Right kidney (tissue), 1 donor: ENCODE measurements at regions not wholly inside any gene's neighbourhood (a gene's known extent, or its start where the extent isn't known, plus 50 kb on each side); places are given as distances from the start of the nearest gene placed in this dataset.

ENCODE experiments used
- DNase-seq: peaks from one replicate; pipeline ENCODE4 v3.0.0-alpha.2; 2016

DNA sequence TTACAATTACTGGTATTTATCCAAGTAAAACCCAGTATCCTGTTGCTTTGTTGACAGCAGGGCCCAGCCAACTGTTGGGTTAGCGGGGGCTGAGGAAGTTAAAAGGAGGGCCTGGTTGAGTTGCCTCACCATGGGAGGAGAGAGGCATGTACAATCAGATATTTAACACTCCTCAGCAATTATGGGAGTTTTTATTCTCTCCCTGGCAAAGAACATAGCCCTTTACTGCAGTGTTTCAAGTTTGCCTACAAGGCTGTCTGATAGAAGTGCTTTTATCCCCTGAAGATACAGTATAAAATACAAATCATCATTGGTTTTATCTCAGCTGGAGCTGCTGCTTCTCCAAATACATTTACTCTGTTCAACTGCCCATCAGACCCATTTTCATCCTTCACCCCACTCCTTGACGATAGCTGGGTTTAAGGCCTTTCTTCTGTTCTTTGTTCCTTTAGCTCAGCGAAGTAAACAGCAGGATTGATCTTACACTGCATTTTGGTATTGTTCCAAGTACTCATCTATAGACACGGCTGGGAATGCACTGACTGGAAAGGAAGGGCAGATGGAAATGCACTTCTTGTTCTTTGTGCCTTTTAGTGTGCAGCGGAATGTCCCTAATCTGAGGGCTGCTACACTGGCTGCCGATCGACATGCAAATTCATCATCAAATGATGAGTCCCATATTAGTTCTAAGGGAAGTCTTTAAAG lies 402.5 kb upstream of the SPRED2 start:
- DNase-seq: no peak

DNA sequence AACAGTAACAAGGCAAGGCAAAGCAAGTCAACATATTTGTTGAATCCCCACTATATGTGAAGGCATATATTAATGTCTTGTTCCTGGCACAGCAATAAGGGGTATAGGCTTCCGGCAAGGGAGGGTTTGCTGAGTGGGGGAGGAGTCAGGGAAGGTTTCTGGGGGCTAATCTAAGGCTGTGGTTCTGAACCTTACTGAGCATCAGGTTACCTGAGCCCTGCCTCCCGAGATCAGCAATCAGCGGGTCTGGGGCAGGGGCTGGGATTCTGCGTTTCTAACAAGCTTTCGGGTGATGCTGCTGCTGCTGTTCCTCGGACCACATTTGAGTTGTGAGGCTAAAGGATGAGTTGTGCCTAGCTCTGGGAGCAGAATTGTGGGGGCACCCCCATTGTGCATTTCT lies 401.7 kb upstream of the SPRED2 start:
- DNase-seq: no peak

DNA sequence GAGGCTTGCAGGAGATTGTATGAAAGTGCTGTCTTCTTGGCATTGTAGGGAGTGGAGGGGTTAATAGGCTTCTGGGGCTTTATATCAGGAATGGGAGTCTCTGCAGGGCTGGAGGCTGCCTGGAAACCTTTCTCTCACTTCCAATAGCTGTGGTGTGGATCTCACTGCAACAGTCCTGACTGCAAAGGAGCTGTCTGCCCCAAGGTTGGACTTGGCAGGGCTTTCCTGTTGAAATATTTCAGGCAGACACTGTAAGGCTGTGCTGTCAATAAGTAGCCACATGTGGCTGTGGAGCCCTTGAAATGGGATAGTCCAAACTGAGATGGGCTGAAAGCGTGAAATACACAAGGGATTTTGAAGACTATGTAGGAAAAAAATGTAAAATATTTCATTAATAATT lies 399.1 kb upstream of the SPRED2 start:
- DNase-seq: no peak

DNA sequence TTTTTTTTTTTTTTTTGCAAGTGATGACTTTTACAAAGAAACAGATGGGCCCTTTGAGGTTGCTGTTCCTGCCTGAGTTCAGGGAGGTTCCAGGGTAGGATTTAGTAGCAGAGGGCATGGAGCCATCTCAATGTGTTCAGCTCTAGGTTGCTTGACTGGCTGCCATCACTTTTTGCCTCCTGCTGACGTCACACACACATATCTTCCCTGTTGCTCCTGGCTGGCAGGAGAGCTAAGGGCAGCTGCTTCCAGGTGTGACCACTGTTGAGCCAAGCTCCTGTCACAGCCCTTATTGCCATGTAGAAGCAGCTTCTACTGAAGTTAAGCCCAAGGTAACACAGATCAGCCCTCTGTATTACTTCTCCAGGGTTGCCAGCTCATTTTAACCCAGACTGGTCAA lies 394.2 kb upstream of the SPRED2 start:
- DNase-seq: no peak

DNA sequence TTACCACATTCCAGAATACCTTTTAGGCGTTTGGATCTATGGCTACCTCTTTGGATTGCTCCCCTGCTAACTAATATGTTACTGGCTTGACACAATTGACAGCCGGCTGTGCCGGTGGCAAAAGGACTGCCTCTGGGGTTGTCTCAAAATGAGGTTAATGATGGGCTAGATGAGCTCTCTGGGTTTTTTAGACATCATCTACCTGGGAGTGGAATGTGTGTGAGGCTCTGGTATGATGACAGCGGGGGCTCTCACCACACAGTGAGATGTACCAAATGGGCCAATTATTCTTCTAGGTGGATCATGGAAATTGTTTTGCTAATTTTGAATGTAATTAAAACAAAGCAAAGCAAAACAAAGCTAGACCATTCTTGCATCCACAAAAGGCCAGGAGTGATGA lies 391.1 kb upstream of the SPRED2 start:
- DNase-seq: no peak

DNA sequence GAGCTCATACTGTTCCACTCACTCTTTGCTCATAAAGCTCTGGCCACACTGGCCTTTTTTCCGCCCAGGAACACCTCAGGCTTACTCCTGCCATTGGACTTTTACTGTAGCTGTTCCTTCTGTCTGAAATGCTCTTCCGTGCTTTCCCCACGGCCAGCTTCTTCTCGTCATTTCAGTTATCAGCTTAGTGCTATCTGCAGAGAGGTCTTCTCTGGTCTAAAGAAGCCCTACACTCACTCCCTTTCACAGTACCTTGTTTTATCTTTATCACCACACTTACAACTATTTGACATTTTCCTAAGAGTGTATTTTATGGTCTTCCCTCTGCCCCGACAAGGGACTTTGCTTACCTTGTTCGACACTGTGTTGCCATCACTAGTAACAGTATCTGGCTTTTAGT lies 388.1 kb upstream of the SPRED2 start:
- DNase-seq: no peak

DNA sequence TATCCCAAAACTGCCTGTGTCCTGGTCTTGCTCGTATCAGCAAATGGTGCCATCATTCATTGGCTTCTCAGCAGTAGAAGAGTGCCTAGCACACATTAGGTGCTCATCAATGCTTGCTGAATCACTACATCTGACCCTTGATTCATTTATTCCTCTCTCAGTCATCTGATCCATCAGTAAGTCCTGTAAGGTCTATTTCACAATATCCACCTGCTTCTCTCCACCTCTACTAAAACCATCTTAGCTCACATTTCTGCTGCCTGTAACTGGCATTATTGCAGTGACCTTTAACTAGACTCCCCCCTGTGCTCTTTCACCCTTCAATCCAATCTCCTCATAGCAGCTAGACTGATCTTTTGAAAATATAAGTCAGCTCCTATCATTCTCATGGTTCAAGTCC lies 387.6 kb upstream of the SPRED2 start:
- no peak for DNase-seq

DNA sequence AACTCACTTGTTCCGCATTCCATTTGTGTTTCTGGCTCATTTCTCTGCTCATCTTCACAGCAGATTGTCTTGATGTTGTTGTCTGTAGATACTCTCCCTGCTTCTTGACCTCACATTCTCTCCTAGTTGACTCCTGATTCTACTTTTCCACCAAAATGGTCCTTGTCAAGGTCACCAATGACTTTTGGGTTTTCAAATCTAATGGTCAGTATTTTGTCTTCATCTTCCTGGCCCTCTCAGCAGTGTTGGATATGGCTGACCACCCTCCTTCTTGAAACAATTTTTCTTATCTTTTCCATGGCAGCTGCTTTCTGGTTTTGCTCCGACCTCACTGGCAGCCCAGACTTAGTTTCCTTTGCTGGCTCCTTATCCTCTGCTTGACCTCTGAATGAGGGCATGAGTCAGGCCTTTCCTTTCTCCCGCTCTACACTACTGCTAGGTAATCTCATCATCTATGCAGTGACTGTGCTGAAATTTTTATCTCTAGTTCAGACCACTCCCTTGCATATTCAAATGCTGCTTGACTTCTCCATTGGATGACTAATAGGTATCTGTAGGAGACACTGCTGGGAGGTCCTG lies 386.6 kb upstream of the SPRED2 start:
- DNase-seq: no peak

DNA sequence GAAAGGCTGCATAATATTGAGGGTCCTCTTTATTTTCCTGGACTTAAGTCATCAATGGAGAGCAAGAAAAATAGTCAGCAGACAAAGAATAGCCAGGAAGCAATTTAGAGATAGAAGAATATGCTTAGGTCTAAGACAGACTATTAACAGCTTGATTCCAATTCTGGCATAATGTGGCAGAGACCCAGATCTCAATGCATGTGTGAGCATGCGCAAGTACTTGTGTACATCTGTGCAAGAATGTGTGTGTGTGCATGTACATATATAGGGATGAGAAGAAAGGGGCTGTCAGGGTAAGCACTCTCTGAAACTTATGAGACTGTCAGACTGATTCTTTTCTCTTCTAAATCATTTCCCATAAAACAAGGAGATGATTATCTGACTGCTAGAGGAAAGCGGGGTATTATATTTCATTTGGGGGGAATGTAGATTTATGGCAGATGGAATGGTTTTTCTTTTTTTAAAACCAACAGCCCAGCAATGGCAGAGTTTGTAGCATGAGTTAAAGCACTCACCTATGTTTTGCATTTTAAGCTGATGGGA lies 381.3 kb upstream of the SPRED2 start:
- DNase-seq: no peak

DNA sequence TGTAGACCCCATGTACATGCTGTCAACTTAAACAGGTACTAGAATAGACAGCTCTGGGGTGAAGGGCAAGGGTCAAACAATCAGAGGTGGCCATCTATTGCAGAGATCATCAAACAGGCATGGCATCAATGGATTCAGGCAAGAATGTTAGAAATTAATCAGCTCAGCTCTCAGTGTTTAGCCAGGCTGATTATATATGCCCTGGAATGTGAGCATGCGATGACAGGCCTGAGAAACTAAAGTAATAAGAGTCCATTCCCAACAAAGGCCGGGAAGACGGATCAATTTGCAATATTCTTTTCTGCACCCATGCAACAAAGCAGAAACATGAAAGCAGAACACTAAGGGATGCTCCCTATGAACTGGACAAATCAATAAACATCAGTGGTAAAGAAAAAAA lies 380.5 kb upstream of the SPRED2 start:
- DNase-seq: no peak

DNA sequence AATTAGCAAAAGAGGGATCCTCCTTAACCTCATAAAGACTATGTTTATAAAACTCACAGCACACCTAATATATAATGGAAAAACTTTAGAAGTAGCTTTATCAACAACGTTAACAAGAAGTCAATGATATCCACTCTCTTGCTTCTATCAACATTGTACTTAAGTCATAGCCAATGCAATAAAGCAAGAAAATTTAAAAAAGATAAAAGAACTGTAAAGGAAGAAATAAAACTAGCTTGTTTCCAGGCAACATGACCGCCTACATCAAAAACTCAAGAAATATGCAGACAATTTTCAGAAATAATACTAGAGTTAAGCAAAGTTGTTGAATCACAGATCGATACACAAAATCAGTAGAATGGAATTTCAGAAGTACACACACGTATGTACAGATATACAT lies 375.5 kb upstream of the SPRED2 start:
- DNase-seq: no peak

DNA sequence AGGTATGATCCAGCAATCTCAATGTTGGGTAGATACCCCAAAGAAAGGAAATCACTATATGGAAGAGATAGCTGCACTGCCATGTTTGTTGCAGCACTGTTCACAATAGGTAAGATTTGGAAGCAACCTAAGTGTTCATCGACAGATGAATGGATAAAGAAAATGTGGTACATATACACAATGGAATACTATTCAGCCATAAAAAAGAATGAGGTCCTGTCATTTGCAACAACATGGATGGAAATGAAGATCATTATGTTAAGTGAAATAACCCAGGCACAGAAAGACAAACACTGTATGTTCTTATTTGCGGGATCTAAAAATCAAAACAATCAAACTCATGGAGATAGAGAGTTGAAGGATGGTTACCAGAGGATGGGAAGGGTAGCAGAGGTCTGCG lies 372.4 kb upstream of the SPRED2 start:
- no peak for DNase-seq

DNA sequence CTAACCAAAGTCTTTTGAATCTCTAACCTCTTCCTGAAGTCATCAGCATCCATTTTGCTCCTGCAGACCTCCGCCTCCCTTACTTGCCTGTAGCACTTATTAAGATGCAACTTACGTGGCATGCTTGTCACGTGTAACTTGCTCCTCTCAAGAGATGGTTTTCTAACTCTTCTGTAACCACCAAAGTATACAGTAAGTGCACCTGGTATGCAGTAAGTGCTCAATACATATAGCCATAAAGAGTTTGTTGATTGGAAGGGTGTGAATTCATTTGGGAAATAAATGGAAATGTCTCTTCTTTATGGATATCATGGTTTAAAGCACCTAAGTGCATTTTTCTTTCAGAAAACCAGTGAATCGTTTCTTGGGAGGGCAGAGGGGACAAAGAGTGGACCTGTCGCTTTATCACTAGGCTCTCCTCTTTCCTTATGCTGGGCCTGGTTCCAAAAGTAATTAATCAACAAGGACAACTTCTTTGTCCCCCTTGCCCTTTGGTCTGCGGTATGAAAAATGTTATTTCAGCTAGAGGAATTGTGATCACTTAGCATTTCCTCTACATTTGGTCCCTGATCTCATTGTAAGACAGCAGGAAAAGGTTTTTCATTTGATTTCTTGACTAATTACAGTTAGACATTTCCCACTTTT lies 370.0 kb upstream of the SPRED2 start:
- DNase-seq: no peak

DNA sequence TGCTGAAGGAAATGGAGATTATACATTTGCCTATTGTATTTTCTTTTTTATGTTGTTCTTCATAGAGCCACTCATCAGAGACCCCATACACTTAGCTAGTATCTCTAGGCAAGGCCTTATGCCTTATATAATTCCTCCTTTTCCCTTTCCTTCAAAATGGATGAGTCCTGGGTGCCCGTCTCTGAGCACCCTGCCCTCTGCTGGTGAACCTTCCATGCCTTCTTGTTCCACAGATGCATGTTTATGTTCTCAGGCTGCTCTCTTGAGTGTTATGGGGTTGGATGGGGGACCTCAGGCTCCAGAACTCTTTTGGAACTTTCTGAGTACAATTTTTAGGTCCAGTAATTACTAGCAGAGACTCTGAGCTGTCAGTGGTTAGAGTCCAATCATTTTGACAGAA lies 368.6 kb upstream of the SPRED2 start:
- no peak for DNase-seq

DNA sequence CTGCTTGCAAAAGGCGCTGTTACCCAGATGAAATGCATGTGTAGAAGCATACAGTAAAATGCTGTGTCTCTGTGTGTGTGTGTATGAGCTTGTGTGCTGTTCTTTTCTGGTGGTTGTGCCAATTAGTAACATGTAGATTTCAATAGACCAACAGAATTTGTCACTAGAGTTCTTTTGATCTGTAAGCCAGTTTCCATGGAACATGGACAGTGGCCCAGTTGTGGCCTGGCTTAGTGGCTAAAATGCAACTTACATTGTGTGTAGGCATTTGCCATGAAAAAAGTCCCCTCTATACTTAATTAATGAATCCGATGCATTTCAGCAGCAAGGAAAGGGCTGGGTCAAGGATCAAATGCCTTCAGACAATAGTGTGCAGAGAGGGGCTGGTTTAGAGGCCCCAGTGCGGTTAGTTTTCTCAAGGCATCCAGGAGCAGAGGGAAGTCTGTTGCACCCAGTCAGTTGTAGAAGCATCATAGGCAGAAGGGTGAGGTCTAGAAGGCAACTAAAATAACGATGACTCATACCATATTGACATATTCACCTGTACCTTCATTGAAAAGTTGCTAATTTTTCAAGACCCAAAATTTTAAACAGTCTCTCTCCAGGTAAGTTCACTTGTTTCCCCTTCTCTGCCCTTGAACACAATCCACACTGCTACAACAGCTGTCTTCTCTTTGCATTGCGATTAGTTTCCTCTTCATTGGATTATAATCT lies 366.9 kb upstream of the SPRED2 start:
- DNase-seq: no peak

DNA sequence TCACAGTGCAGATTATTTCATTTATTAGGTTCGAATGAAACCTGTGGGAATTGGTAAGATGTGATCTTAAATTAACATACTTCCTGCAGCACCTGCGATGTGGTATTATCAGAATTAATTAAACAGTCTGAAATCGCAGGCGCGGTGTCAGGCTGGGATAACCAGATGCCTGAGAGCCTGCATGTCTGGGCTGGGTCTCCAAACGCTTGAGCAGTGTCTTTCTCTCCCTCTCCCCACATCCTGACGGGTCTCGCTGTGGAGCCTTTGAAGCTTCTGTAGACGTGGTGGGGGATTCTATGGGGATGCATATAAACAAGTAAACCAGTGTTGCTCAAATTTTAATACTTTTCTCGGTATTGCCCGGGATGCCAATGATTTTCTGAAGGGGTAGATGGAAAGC lies 366.2 kb upstream of the SPRED2 start:
- no peak for DNase-seq

DNA sequence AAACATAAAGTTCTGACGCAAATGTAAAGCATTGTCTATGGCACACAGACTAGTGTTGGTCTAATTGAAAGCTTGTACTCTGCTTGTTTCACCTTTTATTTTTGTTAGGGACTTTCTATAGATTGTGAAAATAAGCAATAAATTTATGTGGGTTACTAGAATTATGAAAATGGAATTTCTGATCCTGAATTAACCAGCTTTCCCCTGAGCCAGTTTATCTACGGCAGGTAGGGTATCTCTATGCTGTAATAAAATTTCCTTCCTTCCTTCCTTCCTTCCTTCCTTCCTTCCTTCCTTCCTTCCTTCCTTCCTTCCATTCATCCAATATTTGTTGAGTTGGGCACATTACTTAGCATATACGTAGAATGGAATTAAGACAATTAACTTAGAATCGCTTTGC lies 362.6 kb upstream of the SPRED2 start:
- no peak for DNase-seq

DNA sequence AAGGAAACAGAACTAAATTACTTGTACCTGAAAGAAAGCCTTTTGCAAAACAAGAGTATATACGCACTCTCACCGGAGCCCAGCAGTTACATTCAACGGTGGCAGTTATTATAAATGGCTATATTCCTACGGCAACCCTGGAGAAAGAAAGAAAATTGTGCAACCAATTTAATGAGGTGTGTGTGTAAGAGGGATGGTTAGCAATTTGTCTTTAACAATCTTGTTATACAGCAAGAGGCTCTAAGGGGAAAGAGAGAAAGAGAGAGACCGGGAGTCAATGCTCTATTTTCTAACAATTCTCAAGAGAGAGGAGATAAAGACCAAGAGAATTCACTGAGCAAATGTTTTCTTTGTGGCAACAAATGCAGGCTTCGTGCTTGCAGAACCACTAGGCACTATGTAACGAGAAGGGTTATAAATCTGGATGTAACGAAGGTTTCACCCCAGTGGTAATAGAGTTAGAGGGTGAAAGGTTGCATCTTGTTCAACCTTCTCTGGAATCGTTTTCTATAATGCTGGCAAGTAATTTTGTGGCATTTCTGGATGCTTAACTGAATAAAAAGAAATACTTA lies 359.1 kb upstream of the SPRED2 start:
- DNase-seq: no peak

DNA sequence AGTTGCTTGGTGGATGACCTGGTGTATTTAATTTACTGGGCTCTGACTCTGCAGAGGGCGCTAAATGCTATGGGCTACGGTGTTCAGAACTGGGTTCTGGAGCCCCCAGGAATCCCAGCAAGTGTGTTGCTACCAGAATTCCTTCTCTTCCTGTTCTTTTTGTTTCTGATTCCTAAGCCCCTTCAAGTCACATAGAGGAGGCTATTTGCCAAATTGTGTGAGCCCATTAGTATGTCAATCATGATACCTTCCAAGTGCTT lies 358.2 kb upstream of the SPRED2 start:
- no peak for DNase-seq

DNA sequence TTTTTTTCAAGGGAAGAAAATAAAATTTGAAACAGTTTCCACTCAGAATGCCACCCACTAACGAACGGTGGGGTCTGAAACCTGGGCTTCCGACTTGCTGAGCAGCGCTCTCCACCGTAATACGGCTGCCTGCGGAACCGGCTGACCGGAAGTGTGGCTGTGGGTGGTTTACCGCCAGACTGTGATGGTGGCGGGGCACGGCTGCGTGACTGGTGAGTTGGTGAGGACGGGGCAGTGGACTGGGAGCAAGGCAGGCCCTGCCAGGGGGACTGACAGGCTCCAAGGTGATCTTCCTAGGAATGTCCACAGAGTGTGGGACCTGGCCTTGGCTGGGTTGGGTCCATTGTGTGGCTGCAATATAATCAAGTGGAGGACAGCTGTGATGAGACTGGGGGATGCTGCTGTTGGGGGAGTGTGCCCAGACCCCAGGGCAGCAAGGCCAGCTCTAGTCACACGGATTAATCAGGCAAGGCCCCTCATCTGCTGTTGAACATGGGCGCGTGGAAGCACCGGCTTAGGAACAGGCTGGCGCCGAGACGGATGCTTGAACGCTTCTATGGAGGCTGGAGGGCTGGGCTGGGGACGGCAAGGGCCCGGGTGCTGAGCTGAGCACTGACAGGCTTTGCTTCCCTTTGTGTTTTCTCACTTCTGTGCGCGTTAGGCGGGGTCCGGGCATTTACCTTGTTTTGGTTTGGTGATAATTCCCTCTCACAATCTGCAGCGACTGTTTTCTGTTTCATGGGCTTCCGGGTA lies 357.7 kb upstream of the SPRED2 start:
- DNase-seq: no peak

DNA sequence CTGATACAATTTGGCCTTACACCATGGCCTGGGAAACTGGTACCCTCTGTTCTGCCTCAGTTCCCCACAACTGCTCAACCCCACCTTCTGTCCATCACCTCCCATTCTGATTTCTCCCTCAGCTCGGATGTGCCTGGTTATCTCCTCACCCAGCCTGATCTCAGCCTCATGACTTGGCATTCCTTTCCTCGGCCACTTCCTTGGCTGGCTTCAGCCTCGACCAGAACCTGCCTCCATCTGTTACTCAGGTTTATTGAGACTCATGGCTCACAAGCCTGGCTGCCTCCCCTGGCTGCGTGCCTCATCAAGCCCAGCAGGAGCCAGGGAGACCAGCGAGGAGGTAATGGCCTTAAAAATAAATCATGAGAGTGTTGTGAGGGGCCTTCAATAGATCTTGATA lies 356.2 kb upstream of the SPRED2 start:
- no peak for DNase-seq

DNA sequence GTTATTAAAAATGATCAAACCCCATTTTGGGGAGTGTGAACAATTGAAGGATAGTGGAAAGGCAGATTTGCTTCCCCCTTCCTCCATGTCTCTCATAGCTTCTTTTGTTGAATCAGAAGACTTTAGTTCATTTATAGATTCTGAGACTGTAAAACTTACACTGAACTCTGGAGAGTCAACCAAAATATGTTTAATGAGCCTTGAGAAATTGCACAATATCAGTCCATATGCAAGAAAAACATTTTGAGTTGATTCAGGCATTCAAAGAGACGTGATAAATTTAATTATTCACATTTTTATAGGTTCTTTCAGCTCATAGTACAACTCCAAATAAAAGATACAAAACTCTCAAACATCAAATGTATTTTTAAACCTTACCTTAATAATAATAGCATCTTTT lies 354.4 kb upstream of the SPRED2 start:
- no peak for DNase-seq
